HG02870 (cell line): ENCODE measurements at regions not wholly inside any gene's neighbourhood (a gene's known extent, or its start where the extent isn't known, plus 50 kb on each side); places are given as distances from the start of the nearest gene placed in this dataset.
"Not testable (repeated sequence)": the region's sequence is repeated elsewhere in the genome, so short reads cannot be mapped to it uniquely, and the experiment has no call there.

ENCODE experiments used
- ATAC-seq: cut with Tn5 transposase; IDR thresholded peaks from one replicate; pipeline ENCODE4 v1.9.1; 2021; ENCODE audit warnings: mild to moderate bottlenecking, moderate library complexity; ENCODE audit not compliant: unreplicated experiment

DNA sequence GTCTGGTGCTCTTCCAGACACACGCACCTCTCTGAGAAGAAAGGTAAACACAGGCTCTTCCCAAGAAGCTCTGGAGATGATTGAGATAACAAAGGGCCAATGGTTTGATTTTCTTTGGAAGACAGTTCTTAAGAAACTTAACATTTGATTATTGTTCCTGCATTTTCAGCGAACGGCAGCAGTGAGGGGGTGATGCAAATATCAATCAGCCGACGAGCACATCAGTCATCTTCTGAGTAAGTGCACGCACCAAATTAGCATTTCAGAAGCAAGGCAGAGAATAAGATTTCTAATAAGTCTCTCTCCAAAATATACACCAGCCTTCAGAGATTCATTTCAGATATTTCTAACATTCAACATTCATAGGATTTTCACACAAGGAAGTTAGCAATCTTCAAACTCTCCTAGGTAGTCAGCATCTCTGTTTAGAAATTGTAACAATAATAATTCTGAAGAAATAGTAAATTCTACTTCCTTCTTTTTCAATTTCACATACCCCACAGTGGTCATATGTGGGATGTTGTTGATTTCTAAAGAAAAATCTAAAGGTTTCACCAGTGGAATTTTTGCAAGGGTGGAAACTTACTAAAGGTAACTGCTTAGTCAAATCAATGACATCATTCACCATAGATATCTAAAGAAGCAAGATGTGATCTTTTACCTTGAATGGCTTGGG, 250.3 kb downstream of the SEC61B start:
- ATAC-seq = no peak

DNA sequence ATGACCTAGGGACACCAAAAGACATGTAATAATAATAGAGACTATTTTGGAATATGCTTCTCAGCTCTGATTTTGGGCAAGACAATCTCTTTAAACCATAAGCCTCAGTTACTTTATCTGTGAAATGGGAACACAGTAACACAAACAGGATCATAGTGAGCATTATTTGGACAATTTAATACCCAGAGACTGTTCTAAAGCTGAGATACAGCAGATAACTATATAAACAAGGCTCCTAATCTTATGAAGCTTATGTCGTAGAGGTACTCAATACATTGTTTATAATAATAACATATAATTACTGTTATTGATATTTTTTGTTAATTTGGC, 250.8 kb downstream of the SEC61B start:
- ATAC-seq = no peak

DNA sequence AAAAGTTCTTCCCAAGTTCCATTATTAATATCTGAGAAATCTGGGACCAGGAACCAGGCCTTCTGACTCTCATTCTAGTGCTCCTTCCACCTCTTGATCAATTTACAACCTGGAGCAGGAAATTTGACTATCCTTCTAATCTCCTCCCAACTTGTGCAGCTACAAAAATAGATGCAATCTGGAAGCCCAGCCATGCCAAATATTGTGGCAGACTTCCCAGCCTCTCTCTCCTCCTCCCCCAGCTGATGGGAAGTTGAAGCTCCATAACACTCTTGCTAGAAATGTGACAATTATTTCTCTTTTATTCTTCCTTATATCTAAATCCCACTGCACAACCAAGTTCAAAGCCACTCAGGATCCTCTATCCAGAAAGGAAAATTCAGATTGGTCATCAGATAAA, 252.1 kb downstream of the SEC61B start:
- no peak for ATAC-seq

DNA sequence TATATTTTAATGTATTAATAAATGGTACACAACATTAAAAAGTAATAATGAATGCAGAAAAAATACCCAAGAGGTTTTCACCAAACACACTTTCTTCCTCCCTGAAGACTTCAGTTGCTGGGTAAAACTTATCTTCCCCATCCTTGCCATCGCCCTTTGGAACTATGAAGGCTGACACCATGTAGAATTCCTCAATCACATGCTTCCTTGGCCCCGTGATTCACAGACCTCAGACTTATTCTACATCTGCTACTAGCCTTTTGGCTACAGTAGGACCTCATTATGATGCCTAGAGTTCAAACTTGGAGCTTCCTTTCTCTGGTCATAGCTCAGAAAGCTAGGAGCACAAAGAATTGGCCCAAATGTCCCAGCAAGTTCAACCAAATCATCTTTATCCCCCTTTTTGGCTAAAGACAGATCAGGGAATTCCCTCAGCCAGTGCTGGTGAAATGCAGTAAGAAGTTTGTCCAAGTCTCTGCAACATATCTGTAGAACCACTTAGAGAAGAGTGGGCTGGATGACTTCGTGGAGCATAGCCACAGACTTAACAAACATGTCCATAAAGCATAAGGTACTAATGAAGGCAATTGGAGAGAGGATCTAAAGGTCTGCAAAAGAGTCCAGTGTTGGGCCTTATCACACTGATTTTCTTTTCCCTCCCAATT, 253.5 kb downstream of the SEC61B start:
- ATAC-seq = no peak

DNA sequence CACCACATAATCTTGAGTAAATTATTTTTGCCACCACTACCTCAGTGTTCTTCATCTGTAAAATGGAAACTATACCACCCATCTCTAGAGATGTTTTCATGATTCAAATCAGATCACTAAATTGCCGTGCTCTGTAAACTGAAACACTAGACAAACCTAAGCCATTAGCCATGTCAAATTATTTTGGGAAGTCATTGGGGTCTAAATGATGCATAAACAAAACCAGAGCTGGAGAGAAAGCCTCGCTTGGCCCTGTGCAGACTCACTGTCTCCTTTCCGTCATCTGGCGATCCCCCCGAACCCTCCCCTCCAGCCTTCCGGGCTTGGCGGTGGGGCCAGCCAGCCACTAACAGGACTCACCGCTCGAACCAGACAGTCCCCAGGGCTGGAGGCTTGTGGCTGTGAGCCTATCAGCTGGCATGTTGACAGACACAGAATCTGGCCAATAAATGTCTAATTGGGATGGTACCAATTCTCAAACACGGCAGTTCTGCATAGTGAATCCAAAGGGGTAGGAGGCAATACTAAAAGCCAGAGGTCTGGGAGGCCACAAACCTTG, 256.5 kb downstream of the SEC61B start:
- no peak for ATAC-seq

DNA sequence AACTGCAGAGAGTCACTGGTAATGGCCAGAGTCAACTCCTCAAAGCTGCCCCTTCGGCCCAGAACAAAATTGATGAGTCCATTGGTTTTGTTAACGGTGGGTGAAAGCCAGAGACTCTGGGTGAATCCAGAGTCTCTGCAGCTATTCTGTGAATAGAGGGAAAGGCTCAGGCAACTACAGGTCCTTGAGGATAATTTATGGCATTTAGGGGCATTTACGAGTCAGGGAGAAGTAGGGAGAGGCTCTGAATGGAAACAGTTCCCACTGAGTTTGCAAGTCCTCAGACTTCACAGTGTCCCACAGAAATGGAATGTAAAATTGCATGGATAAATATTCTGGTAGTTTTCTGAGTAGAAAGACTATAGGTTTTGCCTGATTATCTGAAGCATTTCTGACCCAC, 257.8 kb downstream of the SEC61B start:
- no peak for ATAC-seq

DNA sequence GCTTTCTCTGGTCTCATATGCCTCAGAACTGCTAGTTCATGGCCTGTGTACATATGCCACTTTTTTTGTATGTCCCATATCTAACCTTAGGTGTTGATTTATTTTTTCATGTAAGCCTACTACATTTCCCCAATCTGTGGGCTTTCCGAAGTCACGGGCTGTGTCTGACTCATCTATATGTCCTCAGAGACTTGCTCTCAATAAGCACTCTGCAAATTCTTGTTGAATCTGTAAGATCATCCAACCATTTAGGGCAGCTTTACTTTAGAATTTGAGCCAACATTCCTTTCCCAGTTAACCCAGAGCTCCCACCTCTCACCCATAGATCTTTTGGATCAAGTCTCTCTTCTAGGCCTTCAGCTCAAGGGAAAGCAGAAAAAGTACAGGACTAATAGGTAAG, 263.4 kb downstream of the SEC61B start:
- ATAC-seq = no peak

DNA sequence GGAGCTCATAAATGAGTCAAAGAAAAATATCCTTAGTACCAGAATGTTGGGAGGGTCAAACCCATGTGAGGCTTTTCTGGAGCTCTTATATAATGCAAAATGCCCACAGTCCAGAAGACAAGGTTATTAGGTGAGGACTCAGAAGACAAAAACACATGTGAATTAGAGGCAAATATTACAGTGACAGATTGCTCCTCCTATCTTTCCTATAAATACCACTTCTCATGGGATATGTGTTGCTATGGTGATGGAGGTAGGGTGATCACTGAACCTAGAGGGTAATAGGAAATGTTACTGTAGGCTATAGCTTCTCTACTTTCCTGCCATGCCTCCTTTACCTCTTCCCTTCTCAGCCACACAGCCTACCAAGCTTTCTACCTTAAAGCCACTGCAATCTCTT, 264.6 kb downstream of the SEC61B start:
- ATAC-seq = no peak

DNA sequence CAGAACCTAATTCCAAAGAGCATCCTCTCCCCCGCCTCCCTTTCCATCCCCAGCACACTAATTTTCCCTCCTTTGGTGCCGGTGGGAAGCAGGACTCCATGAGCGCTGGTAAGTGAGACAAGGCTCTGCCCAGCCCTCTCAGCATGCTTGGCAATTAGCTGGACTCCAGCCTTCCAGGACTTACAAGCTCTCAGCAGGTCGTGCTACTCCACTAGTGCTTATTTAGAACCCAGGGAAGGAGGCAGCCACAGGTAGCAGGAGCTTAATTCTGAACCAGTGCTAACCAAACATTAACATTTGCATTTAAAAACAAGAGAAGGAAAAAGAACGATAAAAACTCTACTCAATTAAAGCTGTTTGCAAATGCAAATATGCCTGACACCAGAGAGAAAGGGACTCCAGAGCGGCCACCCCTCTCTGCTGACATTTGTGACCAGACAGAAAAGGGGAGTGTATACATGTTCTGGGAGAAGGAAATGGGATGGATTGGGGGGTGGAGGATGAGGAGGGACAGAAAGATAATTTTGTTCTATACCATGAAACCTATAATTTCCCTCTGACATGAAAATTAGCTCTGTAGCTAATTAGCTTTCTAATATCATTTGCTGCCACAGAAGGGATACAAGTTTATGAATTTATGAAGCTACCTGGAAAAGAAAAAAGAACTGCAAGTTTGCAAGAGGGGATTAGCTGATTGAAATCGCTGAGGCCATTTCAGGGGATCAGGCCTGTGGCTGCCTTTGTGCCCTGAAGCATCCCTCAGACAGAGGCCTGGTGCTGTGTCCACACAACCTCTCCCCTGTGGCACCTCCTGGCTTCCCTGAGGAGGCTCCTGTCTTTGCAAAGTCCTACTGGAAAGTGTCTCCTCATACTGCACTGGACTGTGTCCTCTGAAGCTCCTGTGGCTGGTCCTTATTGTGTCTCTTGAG, 266.3 kb downstream of the SEC61B start:
- no peak for ATAC-seq

DNA sequence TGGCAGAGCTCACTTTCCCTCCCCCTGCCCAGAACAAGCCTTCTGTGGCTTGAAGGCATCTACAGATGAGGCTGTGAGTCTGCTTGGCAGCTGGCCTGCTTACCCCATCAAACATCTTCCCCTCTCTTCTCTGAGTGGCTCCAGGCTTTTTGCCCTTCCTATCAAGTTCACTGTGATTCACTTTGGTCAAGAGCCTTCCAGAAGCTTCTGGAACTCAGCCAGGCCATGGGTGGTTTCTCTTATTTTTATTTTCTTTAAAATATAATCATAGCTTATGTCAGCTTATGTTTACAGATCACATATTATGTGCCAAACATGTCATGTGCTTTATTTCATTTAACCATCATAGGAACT, 267.0 kb downstream of the SEC61B start:
- ATAC-seq = no peak

DNA sequence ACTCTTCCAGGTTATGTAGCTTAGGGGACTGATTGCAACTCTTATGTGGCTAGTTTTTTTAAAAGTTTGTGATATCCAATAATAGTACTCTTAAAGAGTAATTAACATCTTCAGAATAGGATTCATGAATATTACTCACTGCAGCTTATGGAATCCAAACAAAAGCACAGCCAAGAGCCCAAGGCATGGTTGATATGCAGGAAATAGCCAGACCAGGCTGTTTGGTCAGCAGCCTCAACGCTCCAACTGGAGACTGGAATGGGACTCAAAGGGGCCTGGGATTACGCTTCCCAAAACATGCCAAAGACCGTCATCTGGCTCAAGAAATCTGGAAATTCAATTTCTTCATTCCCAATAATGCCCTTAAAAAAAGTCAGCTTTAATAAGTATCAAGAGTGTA, 268.6 kb downstream of the SEC61B start:
- ATAC-seq = no peak

DNA sequence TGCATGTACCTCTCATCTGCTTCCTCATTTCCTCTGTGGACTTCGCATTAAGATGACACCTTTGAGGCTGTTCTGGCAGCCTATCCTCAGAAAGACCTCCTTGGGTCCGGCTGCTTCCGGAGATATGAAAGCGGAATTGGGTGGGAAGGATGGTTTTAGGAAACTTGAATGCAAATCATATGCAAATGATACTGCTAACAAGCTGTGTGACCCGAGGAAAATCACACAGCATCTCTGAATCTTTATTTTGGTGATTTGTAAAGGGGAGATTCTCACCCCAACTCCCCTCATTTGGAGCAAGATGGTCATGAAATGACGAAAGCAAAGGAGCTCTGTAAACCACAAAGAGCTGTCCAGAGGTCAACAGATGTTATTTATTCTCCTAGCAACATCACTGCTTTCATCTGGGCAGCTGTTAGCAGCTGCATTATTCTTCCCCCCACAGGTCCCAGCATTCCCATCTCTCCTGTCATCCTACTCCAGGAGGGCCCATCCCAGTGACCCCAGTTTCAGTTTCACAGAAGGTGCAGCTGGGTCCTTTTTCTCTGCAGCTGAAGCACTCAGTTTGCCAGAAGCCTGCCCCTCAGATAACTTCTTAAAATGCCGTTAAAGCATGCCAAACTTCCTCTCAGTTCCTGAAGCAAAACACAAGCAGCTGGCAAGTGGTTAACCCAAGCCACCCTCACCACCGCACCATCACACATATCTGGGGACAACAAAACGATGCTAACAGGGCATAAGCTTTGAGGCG, 269.5 kb downstream of the SEC61B start:
- no peak for ATAC-seq

DNA sequence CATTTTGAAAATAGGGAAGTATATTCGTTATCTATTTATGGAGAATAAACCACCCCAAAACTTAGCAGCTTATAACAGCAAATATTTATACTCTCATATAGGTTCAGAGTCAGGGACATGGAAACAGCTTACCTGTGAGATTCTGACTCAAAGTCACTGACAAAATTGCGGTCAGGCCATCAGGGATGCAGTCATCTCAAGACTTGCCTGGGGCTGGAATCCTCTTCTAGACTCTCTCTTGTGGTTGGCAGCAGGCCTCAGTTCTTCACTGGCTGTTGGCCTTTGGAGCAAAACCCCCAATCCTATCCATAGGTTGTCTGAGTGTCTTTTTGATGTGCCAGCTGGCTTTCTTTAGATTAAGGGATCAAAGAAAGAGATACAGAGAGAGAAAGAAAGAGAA, 275.6 kb downstream of the SEC61B start:
- no peak for ATAC-seq

DNA sequence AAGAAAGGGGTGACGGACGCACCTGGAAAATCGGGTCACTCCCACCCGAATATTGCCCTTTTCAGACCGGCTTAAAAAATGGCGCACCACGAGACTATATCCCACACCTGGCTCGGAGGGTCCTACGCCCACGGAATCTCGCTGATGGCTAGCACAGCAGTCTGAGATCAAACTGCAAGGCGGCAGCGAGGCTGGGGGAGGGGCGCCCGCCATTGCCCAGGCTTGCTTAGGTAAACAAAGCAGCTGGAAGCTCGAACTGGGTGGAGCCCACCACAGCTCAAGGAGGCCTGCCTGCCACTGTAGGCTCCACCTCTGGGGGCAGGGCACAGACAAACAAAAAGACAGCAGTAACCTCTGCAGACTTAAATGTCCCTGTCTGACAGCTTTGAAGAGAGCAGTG, 276.9 kb downstream of the SEC61B start:
- not testable (repeated sequence) for ATAC-seq

DNA sequence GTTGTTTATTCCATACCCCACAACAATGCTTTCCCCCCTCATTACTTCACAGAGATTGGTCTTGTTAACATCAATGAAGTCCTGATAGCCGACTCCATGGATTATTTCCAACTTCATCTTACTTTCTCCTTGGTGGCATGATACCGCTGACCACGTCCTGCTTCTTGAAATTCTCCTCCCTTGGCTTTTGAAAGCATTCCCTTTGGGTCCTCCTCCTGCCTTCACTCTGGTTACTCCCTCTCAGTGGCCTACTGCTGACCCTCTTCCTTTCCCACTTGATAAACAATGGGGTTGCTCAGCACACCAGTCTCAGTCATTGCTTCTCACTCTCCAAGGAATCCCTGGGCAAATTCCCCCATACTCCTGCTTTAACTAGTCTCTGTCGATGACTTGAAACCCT, 283.9 kb downstream of the SEC61B start:
- no peak for ATAC-seq

DNA sequence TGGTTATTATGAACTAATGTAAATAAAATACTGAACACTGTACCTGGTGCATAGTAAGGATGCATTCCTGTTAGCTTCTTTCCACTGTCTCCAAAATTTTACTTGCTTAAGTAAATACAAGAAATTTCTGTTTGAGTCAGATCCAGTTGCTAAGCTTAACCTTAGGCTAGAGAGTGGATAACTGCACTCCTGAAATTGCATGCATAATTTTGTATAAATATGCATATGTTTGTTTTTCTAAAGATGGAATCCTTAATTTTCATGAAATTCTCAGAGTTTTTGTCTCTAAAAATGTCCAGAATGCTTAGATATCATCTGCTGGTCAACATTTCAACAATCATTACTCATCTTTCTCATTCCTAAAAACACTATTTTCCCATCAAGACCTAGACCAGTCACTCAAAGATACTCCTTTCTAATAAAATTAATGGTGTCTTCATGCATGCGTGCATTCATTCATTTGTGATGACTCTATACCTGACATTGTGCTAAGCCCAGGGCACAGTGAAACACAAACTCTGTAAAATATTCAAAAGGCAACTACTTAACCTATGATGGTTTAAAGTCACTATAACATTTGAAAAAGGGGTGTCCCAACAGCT, 284.8 kb downstream of the SEC61B start:
- ATAC-seq = no peak

DNA sequence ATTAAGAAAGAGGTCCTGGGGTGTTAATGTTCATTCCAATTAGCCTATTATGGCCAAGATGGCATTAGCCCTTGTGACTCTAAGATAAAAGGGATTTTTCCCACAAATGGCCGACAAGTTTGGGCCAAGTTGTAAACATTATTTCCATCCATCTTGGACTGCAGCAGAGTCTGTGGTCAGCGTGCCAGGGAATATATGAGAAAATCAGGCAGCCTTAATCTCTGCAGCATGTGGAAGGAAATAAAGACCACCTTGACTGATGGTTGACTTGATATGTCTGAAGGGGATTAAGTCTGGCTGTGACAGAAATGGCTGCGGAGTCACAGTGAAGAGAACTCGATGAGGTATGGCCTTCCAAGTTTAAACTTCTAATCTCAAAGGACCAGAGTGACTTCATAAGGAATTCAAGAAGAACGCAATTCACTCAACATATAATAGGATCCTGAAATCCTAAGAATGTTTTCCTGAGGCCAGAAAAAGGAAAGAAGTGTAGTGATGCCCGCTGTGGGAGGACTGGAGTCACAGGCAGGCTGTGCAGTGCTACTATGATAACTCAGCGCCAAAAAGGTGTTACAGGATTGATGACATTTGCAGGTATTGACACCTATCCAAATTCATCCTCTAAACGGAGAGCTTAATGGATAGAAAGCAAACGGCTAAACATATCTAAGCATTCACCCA, 287.1 kb downstream of the SEC61B start:
- ATAC-seq = no peak

DNA sequence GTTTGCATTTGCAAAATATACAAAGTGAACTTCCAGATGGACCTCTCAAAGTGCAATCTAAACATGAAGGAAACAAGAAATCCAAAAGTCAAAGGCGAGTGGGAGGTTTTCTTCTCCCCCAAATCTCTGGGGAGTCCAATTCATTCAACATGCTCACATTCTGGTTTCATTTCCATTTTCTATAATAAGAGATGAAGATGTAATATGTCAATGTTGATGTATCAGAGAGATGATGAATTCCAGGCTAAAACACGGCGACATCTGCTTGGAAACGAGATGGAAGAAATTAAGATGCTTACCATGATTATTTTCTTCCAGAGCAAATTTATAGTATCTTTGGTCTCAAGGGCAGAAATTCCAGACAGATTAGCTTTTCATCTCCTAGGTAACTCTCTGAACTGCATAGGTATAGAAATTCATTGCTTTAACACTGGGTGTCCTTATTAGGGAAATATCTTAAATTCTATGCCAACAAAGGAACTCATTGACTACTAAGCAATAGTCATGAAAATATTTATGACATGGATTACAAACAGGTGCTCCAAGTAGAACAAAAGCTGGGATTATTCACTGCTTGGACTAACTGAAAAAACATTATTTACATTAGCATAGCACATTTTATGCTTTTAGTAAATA, 287.9 kb downstream of the SEC61B start:
- no peak for ATAC-seq

DNA sequence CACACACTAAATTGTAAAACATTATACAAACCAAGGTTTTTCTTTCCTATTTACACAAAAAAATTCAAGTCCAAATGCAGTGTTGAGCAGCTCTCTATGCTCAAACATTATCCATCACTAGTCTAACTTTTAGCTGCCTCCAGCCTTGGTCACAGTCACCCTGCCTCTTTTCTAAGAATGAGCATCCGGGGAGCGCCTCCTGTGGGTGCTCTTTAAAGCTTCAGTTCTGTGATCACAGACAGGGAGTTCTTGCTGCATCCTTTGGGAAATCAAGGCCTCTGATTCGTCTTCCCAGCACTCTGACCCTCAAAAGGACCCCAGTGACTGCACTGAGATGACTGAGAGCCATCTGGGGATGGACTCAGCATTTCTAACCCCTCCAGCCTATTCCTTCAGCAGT, 289.6 kb downstream of the SEC61B start:
- ATAC-seq = no peak
